Thyroid gland (tissue), 4 donors: ENCODE measurements at regions not wholly inside any gene's neighbourhood (a gene's known extent, or its start where the extent isn't known, plus 50 kb on each side); places are given as distances from the start of the nearest gene placed in this dataset.

Experiments
- DNase-seq, 2 donors: peaks; one replicate each; pipeline ENCODE4 v3.0.0-alpha.2; 2019
- H3K27ac ChIP-seq, 3 donors: fragments of 200-600 bp; sonication (generic); 1 replicate in 2 of 3; 2 replicates in 1 of 3; pipeline ENCODE4 v1.5.1; 2016 to 2019; ENCODE audit warnings: mild to moderate bottlenecking in 1 of 3, moderate library complexity in 1 of 3
- H3K27me3 ChIP-seq: fragments of 200-600 bp; sonication (generic); one replicate; pipeline ENCODE4 v1.5.1; 2019
- H3K36me3 ChIP-seq, 2 donors: fragments of 200-600 bp; sonication (generic); one replicate each; pipeline ENCODE4 v1.5.1; 2016 to 2019
- H3K4me1 ChIP-seq, 2 donors: fragments of 200-600 bp; sonication (generic); one replicate each; pipeline ENCODE4 v1.5.1; 2017 to 2019
- H3K4me3 ChIP-seq, 3 donors: fragments of 200-600 bp; sonication (generic); replicated peaks in 1 of 3; 1 replicate in 2 of 3; 2 replicates in 1 of 3; pipeline ENCODE4 v1.5.1; 2016; ENCODE audit warnings: mild to moderate bottlenecking in 1 of 3
- H3K9me3 ChIP-seq: fragments of 200-600 bp; sonication (generic); one replicate; pipeline ENCODE4 v1.5.1; 2017
- CTCF ChIP-seq, 6 experiments: fragments of 200-600 bp in 3 of 6; fragments of 450-650 bp in 3 of 6; sonication (generic) in 3 of 6; IDR thresholded peaks; one replicate each; pipeline ENCODE4 v1.5.1; 2016 to 2019; ENCODE audit warnings: antibody characterized with exemption in 6 of 6, mild to moderate bottlenecking in 2 of 6, inconsistent platforms in 1 of 6, moderate library complexity in 1 of 6
- POLR2A ChIP-seq, 2 donors: fragments of 450-650 bp; IDR thresholded peaks; one replicate each; pipeline ENCODE4 v1.6.1; 2017; ENCODE audit warnings: antibody characterized with exemption in 2 of 2, mild to moderate bottlenecking in 2 of 2, moderate library complexity in 1 of 2
- WGBS, 2 donors: methylation state at CpG; one replicate each; pipeline ENCODE4 v1.1.5; 2017; 5-methylcytosine and 5-hydroxymethylcytosine counted together
- intact Hi-C: fragments of 100-400 bp; cut with DNase I; formaldehyde crosslinking; loops from one replicate; pipeline ENCODE4 v1.15.1; 2023

- H3K27ac ChIP-seq: no peak overlapping the region
- no peaks in the 10 kb centered on the region for H3K27me3 ChIP-seq
- no peak overlapping the region for H3K4me3 ChIP-seq
- DNase-seq: no peak
- WGBS, 2 donors: 76 to 82% methylated on average over 5 of the region's 5 CpGs
- H3K9me3 ChIP-seq: no peaks in the 10 kb centered on the region
- intact Hi-C loops: no loop called here
- H3K4me1 ChIP-seq: no peaks in the 10 kb centered on the region
- no peaks in the 10 kb centered on the region for H3K36me3 ChIP-seq
- TF ChIP-seq CTCF (IDR thresholded peaks at IDR 0.05) (no peak), POLR2A (IDR thresholded peaks at IDR 0.05) (no peak)
Observed at GRCh38 chr1:68889471-68889870, 392.6 kb upstream of the DEPDC1 start.

GRCh38 chr1:68890736-68891135 lies 393.9 kb upstream of the DEPDC1 start:
- intact Hi-C loops: no loop called here
- Histone ChIP-seq H3K27me3 (no peaks in the 10 kb centered on the region), H3K4me3 (no peak overlapping the region), H3K36me3 (no peaks in the 10 kb centered on the region), H3K9me3 (no peaks in the 10 kb centered on the region), H3K27ac (no peak overlapping the region), H3K4me1 (no peaks in the 10 kb centered on the region)
- DNase-seq: no peak
- no peak for TF ChIP-seq POLR2A (IDR thresholded peaks at IDR 0.05)
- no peak for TF ChIP-seq CTCF (IDR thresholded peaks at IDR 0.05)
- 94 to 95% methylated on average over 3 of the region's 3 CpGs for WGBS, 2 donors

- no peak for TF ChIP-seq CTCF (IDR thresholded peaks at IDR 0.05)
- TF ChIP-seq POLR2A (IDR thresholded peaks at IDR 0.05): no peak
- Histone ChIP-seq H3K4me1 (no peaks in the 10 kb centered on the region), H3K36me3 (no peaks in the 10 kb centered on the region), H3K27me3 (no peaks in the 10 kb centered on the region), H3K9me3 (no peaks in the 10 kb centered on the region), H3K27ac (no peak overlapping the region), H3K4me3 (no peak overlapping the region)
- WGBS, 2 donors: 83 to 84% methylated on average over 3 of the region's 3 CpGs
- no peak for DNase-seq
- intact Hi-C loops: no loop called here
Observed at GRCh38 chr1:68904477-68904876, 407.6 kb upstream of the DEPDC1 start.

GRCh38 chr1:68906431-68906830 lies 409.5 kb upstream of the DEPDC1 start:
- TF ChIP-seq CTCF (IDR thresholded peaks at IDR 0.05) (no peak), POLR2A (IDR thresholded peaks at IDR 0.05) (no peak)
- H3K4me1 ChIP-seq: no peaks in the 10 kb centered on the region
- intact Hi-C loops: no loop called here
- no peaks in the 10 kb centered on the region for H3K27me3 ChIP-seq
- no peak for DNase-seq
- 92% methylated on average over 3 of the region's 3 CpGs for WGBS, 2 donors
- H3K4me3 ChIP-seq: no peak overlapping the region
- no peaks in the 10 kb centered on the region for H3K36me3 ChIP-seq
- no peaks in the 10 kb centered on the region for H3K9me3 ChIP-seq
- no peak overlapping the region for H3K27ac ChIP-seq

GRCh38 chr1:68907491-68907890 lies 410.6 kb upstream of the DEPDC1 start:
- intact Hi-C loops: no loop called here
- H3K9me3 ChIP-seq: no peaks in the 10 kb centered on the region
- H3K27me3 ChIP-seq: no peaks in the 10 kb centered on the region
- TF ChIP-seq POLR2A (IDR thresholded peaks at IDR 0.05) (no peak), CTCF (IDR thresholded peaks at IDR 0.05) (no peak)
- WGBS, 2 donors: 69 to 75% methylated on average over 5 of the region's 5 CpGs
- no peaks in the 10 kb centered on the region for H3K36me3 ChIP-seq
- no peak overlapping the region for H3K27ac ChIP-seq
- no peaks in the 10 kb centered on the region for H3K4me1 ChIP-seq
- DNase-seq: no peak
- H3K4me3 ChIP-seq: no peak overlapping the region
